Stomach smooth muscle (tissue), 2 donors: ENCODE measurements at regions not wholly inside any gene's neighbourhood (a gene's known extent, or its start where the extent isn't known, plus 50 kb on each side); places are given as distances from the start of the nearest gene placed in this dataset.

Source experiments
- H3K27ac ChIP-seq: one replicate; pipeline ENCODE4 v1.7.0; 2013; ENCODE audit warnings: mild to moderate bottlenecking, low read length, inconsistent platforms
- H3K27me3 ChIP-seq, 2 donors: one replicate each; pipeline ENCODE4 v1.7.0; 2013; ENCODE audit warnings: low read length in 2 of 2; ENCODE audit not compliant: insufficient read depth in 2 of 2, control insufficient read depth in 1 of 2
- H3K36me3 ChIP-seq, 2 donors: one replicate each; pipeline ENCODE4 v1.7.0; 2013; ENCODE audit warnings: low read length in 2 of 2; ENCODE audit not compliant: control insufficient read depth in 2 of 2, insufficient read depth in 2 of 2
- H3K4me1 ChIP-seq: one replicate; pipeline ENCODE4 v1.7.0; 2013; ENCODE audit warnings: low read length; ENCODE audit not compliant: control insufficient read depth, insufficient read depth
- H3K4me3 ChIP-seq, 2 donors: one replicate each; pipeline ENCODE4 v1.7.0; 2013; ENCODE audit warnings: low read length in 2 of 2
- H3K9ac ChIP-seq, 2 donors: one replicate each; pipeline ENCODE4 v1.7.0; 2013; ENCODE audit warnings: low read length in 2 of 2, mild to moderate bottlenecking in 1 of 2
- H3K9me3 ChIP-seq, 2 donors: one replicate each; pipeline ENCODE4 v1.7.0; 2013; ENCODE audit warnings: low read length in 2 of 2; ENCODE audit not compliant: control insufficient read depth in 2 of 2
- donor health status: healthy.
- donor health status: Pancreatic carcinoma.

DNA sequence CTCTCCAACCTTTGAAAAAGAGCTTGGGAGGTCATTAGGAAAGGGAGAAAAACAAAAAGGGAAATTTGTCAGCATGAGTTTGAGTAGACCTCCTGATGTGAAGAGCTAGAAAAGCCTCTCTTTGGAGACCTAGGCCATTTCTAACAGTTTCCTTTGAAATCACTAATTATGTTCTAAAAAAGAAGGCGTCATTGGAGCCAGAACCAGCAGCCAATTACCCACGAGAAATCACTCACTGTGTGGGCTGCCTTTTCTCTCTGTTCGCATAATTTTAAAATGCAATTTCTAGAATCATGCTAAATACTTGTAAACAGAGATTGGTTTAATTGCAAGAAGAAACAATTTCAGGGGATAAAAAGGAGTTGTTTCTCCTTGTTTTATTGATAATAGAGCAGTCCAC lies 246.3 kb upstream of the GATB start:
- H3K27me3 ChIP-seq, result no peaks in the 10 kb centered on the region
- H3K9me3 ChIP-seq, result no peaks in the 10 kb centered on the region
- no peak overlapping the region for H3K27ac ChIP-seq
- H3K4me3 ChIP-seq, result no peak overlapping the region
- H3K4me1 ChIP-seq, result no peaks in the 10 kb centered on the region
- no peaks in the 10 kb centered on the region for H3K36me3 ChIP-seq
- H3K9ac ChIP-seq, result no peak overlapping the region

DNA sequence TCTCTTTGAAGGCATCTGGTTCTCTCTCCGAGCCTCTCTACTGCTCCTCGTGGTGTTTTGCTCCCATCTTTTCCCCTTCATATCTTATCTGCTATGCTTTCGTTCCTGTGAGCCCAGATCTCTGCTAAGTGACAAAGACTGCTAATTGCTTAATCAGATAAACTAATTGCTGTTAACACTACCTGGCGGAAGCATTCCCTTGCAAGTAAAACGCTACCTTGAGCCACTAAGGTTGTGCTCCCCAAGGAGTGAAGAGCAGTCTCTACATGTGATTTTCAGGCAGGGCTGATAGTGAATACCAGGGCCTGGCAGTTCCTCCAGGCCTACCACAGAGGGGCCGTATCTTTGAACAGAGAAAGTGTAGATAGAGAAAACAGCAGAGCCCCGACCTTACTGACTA lies 244.0 kb upstream of the GATB start:
- H3K4me3 ChIP-seq, result no peak overlapping the region
- H3K9me3 ChIP-seq, result no peaks in the 10 kb centered on the region
- no peaks in the 10 kb centered on the region for H3K27me3 ChIP-seq
- H3K4me1 ChIP-seq, result no peaks in the 10 kb centered on the region
- no peaks in the 10 kb centered on the region for H3K36me3 ChIP-seq
- no peak overlapping the region for H3K9ac ChIP-seq
- H3K27ac ChIP-seq, result no peak overlapping the region

DNA sequence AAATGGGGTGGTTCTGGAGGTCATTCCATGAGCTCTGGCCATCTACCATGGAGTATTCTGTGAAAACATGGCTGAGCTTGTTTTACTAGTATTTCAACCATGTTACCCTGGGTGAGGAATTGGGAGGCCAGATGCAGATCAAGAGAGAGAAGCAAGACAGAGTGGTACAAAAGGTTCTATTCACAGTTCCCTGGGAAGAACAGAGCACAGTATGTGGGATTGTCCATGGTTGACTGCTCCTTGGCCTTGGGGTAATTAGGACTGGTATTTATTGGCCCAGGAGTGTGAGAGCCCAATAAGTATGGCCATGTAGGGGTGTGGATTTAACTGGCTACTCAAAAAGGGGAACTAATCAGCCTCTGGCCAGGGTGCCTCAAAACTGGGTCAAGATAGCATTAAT lies 239.7 kb upstream of the GATB start:
- Histone ChIP-seq H3K36me3 (no peaks in the 10 kb centered on the region), H3K9ac (no peak overlapping the region), H3K9me3 (no peaks in the 10 kb centered on the region), H3K4me1 (no peaks in the 10 kb centered on the region), H3K27me3 (no peaks in the 10 kb centered on the region), H3K27ac (no peak overlapping the region), H3K4me3 (no peak overlapping the region)

DNA sequence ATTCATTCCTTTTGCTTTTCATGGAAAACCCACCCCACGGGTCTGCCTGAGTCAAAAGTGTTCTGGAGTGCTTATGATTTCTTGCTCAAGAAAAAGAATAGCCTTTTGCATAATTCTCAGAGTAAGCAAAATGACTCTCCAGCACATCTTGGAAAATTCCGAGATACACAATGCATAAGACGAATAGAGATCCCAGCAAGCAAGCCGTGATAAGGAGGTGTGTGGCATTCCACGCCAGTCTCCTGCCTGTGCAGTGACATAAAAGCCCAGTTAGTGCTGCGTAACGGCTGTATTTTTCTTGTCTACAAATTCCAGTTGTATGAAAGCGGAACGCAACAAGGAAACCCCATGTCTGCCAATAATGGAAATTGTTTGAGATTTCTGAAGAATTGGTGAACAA lies 237.9 kb upstream of the GATB start:
- H3K4me1 ChIP-seq, result peaks cover under 1% of the 10 kb centered on the region
- H3K9ac ChIP-seq, result no peak overlapping the region
- H3K9me3 ChIP-seq, result no peaks in the 10 kb centered on the region
- no peaks in the 10 kb centered on the region for H3K27me3 ChIP-seq
- no peak overlapping the region for H3K4me3 ChIP-seq
- no peaks in the 10 kb centered on the region for H3K36me3 ChIP-seq
- no peak overlapping the region for H3K27ac ChIP-seq

DNA sequence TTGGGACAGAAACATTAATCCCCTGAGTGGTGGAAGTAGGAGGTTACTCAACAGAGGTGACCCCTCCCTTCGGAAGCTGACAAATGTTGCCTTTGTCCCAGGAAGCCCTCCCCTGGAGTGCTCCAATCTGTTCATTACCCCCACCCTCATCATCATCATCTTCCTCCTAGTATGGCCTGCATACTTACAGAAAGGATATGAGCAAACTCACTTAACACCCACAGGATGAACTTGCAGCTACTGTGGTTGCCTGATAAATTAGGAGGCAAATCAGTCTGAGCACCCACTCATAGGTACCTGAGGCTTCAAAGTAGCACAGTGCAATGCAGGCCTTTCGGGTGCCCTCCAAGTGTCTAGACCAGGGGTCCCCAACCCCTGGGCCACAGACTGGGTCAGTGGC lies 236.7 kb upstream of the GATB start:
- H3K9me3 ChIP-seq, result no peaks in the 10 kb centered on the region
- no peak overlapping the region for H3K27ac ChIP-seq
- H3K27me3 ChIP-seq, result no peaks in the 10 kb centered on the region
- H3K4me1 ChIP-seq, result peaks cover 6% of the 10 kb centered on the region
- no peaks in the 10 kb centered on the region for H3K36me3 ChIP-seq
- H3K9ac ChIP-seq, result no peak overlapping the region
- H3K4me3 ChIP-seq, result no peak overlapping the region

DNA sequence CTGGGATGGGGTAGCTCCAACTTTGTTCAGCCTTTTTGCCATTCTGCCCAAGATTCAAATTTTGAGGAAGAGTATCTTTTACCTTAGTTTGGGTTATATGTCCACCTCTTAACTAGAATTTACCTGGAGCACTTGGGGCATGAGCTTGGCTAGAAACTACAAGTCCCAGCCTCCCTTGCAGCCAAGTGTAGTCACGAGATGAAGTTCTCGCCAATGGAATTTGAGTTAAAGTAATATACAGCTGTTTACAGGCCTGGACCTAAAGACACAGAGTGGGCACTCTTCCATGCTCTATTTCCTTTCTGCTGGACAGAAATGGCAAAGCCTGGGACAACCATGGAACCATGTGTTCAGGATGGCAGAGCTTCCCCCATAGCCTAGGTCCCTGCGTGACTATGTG lies 233.6 kb upstream of the GATB start:
- H3K9ac ChIP-seq, result no peak overlapping the region
- H3K4me1 ChIP-seq, result peaks cover 26% of the 10 kb centered on the region
- H3K27me3 ChIP-seq, result no peaks in the 10 kb centered on the region
- no peak overlapping the region for H3K4me3 ChIP-seq
- no peak overlapping the region for H3K27ac ChIP-seq
- H3K36me3 ChIP-seq, result no peaks in the 10 kb centered on the region
- H3K9me3 ChIP-seq, result no peaks in the 10 kb centered on the region

DNA sequence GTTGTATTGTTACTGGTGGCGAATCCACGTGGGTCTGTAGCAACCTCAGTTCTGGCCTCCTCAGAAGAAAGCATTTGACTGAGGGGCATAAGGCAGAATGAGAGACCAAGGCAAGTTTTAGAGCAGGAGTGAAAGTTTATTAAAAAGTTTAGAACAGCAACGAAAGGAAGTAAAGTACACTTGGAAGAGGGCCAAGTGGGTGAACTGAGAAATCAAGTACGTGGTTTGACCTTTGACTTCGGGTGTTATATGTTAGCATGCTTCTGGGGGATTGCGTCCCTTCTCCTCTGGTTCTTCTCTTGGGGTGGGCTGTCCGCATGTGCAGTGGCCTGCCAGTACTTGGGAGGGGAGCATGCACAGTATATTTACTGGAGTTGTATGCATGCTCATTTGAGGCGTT lies 232.7 kb upstream of the GATB start:
- no peak overlapping the region for H3K4me3 ChIP-seq
- no peaks in the 10 kb centered on the region for H3K9me3 ChIP-seq
- H3K27me3 ChIP-seq, result no peaks in the 10 kb centered on the region
- no peaks in the 10 kb centered on the region for H3K36me3 ChIP-seq
- H3K9ac ChIP-seq, result no peak overlapping the region
- peaks cover 28% of the 10 kb centered on the region for H3K4me1 ChIP-seq
- no peak overlapping the region for H3K27ac ChIP-seq

DNA sequence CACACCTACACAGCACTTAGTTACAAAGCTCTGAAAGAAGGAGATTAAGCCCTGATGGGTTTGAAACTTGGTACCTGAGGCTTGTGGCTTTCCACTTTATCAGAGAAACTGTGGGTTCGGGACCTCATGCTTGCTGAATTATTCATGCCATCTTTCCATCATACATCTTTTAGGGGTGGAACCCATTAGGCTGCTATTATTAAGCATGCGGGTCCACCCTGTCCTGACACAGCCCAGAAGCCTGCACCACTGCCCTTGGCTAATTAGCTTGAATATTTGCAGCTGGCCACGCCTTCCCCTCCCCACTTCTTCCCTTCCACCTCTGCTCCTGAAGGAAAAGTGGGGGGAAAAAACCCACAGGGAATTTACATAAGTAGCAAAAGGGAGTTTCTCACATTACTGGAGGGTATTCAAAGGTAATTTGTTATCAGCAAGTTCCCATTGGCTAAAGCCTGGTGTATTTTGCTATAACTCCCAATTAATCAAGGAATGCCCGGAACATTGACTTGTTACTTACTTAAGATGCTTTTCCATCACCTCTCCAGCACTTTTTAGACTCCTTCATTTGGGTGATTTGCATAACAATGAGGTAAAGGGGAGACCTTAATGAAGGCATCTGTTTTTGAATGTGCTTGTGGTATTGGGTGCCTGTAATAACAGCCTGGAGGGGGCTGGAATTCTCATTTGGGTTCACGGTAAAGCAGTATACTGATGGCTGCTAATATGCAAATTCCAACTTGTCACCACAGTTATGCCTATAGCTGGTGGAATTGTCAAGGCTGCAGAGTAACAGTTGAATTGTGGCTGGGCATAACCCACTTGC lies 231.7 kb upstream of the GATB start:
- H3K27ac ChIP-seq, result no peak overlapping the region
- H3K4me1 ChIP-seq, result peaks cover 28% of the 10 kb centered on the region
- H3K27me3 ChIP-seq, result no peaks in the 10 kb centered on the region
- no peaks in the 10 kb centered on the region for H3K36me3 ChIP-seq
- no peaks in the 10 kb centered on the region for H3K9me3 ChIP-seq
- no peak overlapping the region for H3K4me3 ChIP-seq
- H3K9ac ChIP-seq, result no peak overlapping the region

DNA sequence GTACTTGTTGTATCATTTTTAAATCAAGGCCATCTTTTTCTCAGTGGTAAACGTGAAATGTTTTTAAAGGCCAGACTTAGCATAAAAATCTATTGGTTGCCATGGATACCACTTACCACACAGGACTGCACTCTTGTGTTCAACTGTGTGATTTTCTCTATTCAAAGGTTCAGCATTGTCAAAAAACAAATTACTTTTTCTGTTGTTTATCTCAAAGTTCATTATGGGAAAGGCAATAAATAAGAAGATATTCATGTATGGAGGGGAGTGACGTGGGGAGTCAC lies 231.0 kb upstream of the GATB start:
- Histone ChIP-seq H3K27ac (peak overlapping the region; percentile 53), H3K4me3 (peak overlapping the region in 1 of 2 donors; percentile 44), H3K9me3 (no peaks in the 10 kb centered on the region), H3K9ac (no peak overlapping the region), H3K4me1 (peaks cover 28% of the 10 kb centered on the region), H3K36me3 (no peaks in the 10 kb centered on the region), H3K27me3 (no peaks in the 10 kb centered on the region)

DNA sequence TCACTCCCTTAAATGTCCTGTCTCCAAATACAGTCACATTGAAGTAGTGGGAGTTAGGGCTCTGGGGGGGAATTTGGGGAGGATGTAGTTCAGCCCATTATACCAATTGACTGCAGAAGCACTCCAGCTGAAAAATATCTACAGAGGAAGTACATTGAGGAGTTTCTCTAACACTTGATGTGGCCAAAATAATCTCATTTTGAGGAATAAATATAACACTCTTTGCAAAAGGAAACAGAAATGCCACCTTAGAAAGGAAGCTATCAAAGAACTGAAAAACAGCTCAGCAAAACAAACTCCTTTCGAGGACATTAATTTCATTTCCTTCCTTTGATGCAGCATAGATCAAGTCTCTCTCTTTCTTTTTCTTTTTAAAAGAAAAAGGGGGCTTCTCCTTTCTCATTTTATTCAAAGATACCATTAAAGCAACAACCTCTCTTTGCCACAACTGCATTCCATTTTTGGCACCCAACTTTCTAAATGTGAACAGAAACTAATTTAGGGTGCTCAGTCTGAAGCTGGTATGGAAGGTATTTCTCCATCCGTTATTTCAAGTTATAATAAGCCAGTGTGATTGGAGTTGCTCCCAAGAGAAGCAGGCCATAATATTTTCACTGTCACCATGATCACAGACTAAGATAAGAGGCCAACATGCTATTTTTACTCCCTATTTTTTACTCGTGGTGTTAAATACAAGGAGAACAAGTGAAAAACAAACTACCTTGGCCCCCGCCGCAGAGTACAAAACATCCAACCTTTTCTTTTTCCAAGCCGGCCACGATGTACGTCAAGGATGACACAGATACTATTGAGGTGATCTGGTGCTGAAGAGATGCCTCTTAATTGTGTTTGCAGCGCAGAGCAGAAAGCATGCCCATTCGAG lies 230.4 kb upstream of the GATB start:
- H3K27me3 ChIP-seq, result no peaks in the 10 kb centered on the region
- H3K9me3 ChIP-seq, result no peaks in the 10 kb centered on the region
- peaks cover 28% of the 10 kb centered on the region for H3K4me1 ChIP-seq
- H3K36me3 ChIP-seq, result no peaks in the 10 kb centered on the region
- no peak overlapping the region for H3K9ac ChIP-seq
- peak overlapping the region in 1 of 2 donors; percentile 44 for H3K4me3 ChIP-seq
- peak overlapping the region; percentile 53 for H3K27ac ChIP-seq

DNA sequence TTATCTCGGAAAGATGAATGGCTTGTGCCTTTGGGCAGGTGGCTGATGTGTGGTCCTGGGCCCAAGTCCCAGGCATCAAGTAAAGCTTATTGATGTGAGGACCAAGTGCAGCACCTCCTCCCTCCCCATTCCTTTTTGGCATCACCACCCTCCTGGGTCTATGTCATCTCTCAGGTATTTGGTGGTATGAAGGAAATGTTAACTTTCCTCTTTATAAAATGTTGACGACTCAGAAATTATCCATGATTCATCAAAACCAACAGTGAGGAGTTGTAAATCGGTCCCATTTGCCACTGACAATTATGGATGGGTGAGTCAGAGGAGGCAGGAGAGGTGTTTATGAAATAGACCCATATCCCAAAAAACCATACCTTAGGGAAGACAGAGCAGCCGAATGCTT lies 229.4 kb upstream of the GATB start:
- no peak overlapping the region for H3K27ac ChIP-seq
- no peaks in the 10 kb centered on the region for H3K9me3 ChIP-seq

More for the DNA sequence above, 229.4 kb upstream of the GATB start:
- Histone ChIP-seq H3K4me3 (no peak overlapping the region), H3K9ac (no peak overlapping the region), H3K4me1 (peaks cover 28% of the 10 kb centered on the region), H3K27me3 (no peaks in the 10 kb centered on the region), H3K36me3 (no peaks in the 10 kb centered on the region)
